GM12892 (cell line): ENCODE measurements at regions not wholly inside any gene's neighbourhood (a gene's known extent, or its start where the extent isn't known, plus 50 kb on each side); places are given as distances from the start of the nearest gene placed in this dataset.
A peak's percentile ranks its signal among the peaks of the same experiment; 100 is the strongest.

Source experiments
- DNase-seq: peaks from one replicate; pipeline ENCODE4 v3.0.0; 2011; ENCODE audit not compliant: insufficient read length
- FAIRE-seq: peaks from 2 replicates; lab custom pipeline; 2011; peaks lifted over from hg19 to GRCh38; lab: Jason Lieb, UNC
- POLR2A ChIP-seq: IDR thresholded peaks from 2 replicates; pipeline ENCODE4 v1.6.1; 2011; ENCODE audit warnings: low read depth, low read length, control low read depth
- POLR2AphosphoS5 ChIP-seq: IDR thresholded peaks from 2 replicates; pipeline ENCODE4 v1.6.1; 2011; ENCODE audit warnings: low read depth, low read length, control low read depth
- TAF1 ChIP-seq: IDR thresholded peaks from 2 replicates; pipeline ENCODE4 v1.6.1; 2011; ENCODE audit warnings: low read depth, mild to moderate bottlenecking, control low read depth, low read length, borderline replicate concordance

DNA sequence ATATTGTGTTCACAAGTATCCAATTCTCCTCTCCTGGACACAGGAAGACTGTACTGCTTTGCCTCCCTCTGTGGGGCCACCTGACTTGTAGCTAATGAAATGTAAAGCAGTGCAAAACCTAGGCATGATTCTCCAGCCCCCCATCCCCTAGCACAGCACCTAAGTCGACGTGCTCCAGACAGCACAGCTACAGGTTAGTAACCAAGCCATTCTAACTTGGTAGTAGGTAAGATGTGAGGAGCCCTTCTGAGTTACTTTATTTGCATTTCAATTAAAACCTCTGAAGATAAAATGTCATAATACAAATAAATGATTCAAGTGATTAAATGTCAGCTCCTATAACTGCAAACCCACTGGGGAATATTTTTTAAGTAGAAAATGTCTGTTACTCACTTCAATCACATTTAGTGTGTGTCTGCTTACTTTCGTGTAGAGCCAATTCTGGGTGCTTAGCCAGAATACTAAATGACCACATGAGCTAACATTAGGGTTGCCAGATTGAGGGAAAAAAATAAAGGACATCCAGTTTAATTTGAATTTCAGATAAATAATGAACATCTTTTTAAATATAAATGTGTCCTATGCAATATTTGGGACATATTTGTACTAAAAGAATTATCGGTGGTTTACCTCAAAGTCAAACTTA, 64.8 kb upstream of the HIF1A start:
- TF ChIP-seq POLR2A (no peak), POLR2AphosphoS5 (no peak), TAF1 (no peak)
- no peak for FAIRE-seq

GRCh38 chr14:61631045-61631687, 64.1 kb upstream of the HIF1A start:
- FAIRE-seq = no peak
- TF ChIP-seq POLR2AphosphoS5 (no peak), TAF1 (no peak), POLR2A (no peak)
- DNase-seq = no peak

More for the DNA sequence above, 64.8 kb upstream of the HIF1A start:
- no peak for DNase-seq

DNA sequence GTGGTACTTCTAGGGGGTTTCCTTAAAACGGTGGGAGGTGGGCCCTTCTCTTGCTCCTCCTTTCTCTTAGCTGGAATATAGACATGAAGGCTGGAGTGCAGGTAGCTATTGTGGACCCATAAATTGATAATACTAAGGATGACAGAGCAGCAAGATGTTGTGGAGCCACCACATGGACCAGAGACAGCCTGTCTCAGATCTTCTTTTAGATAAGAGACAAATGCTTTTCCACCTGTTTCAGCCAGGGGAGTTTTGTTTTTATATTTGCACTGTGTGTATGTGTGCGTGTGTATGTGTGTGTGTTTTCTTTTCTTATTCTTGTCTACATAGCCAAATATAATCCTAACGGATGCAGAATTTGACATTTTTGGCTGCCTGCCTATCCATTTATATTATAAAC, 62.9 kb upstream of the HIF1A start:
- FAIRE-seq (no peak), DNase-seq (no peak)
- TF ChIP-seq POLR2AphosphoS5 (no peak), POLR2A (no peak), TAF1 (no peak)

GRCh38 chr14:61632807-61633206, 62.5 kb upstream of the HIF1A start:
- TF ChIP-seq POLR2A = no peak
- TF ChIP-seq POLR2AphosphoS5 = no peak
- no peak for TF ChIP-seq TAF1
- FAIRE-seq (no peak), DNase-seq (no peak)

DNA sequence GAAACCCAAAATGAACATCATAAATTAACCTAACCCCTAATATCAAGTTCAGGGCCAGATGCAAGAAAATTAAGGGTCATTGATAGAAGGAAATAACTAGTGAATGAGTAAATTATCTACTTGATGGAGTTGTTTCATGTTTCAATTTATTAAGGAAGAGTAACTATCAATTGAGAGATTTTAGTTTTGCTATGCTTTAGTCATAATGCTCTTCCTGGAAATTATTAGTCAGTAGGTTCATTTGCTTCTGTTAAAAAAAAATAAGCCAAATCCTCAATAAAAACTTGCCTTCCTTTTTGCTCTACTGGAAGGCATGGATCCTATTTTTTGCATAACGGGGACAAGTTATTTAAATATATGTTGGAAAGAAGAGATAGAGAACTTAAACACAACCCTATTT, 59.0 kb upstream of the HIF1A start:
- peak; percentile 9 for FAIRE-seq
- no peak for DNase-seq
- TF ChIP-seq TAF1 = no peak
- TF ChIP-seq POLR2AphosphoS5 = no peak
- TF ChIP-seq POLR2A = no peak

GRCh38 chr14:61636779-61637178, 58.5 kb upstream of the HIF1A start:
- FAIRE-seq = no peak
- TF ChIP-seq TAF1 (no peak), POLR2A (no peak), POLR2AphosphoS5 (no peak)
- no peak for DNase-seq

DNA sequence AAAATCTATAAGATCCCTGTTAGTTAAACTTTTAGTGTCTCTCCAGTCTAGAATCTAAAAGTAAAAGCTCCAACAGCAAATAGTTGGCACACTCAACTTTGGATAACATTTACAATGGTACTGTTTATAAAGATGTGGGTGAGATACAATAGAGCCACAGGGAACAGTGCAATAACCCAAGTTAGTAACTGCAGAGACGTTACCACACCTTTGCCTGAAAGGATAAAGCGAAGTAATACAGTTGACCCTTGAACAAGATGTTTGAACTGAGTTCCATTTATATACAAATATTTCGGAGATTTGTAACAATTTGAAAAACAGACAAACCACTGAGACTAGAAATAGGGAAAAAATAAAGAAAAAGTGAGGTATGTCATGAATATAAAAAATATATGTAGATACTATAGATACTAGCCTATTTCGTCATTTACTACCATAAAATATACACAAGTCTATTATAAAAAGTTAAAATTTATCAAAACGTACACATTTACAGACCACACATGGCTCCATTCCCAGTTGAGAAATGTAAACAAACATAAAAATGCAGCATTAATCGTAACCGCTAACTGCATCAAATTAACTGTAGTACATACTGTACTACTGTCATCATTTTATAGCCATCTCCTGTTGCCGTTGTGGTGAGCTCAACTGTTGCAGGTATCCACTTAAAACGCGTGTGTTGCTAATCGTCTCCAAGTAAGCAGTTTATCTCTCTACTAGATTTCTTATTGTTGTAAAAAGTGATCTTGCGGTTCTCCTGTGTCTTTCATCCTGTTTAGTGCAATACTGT, 56.5 kb upstream of the HIF1A start:
- FAIRE-seq (no peak), DNase-seq (no peak)
- no peak for TF ChIP-seq POLR2A
- TF ChIP-seq POLR2AphosphoS5 = no peak
- TF ChIP-seq TAF1 = no peak

GRCh38 chr14:61640158-61641136, 54.9 kb upstream of the HIF1A start:
- FAIRE-seq (no peak), DNase-seq (no peak)
- TF ChIP-seq POLR2A = no peak

DNA sequence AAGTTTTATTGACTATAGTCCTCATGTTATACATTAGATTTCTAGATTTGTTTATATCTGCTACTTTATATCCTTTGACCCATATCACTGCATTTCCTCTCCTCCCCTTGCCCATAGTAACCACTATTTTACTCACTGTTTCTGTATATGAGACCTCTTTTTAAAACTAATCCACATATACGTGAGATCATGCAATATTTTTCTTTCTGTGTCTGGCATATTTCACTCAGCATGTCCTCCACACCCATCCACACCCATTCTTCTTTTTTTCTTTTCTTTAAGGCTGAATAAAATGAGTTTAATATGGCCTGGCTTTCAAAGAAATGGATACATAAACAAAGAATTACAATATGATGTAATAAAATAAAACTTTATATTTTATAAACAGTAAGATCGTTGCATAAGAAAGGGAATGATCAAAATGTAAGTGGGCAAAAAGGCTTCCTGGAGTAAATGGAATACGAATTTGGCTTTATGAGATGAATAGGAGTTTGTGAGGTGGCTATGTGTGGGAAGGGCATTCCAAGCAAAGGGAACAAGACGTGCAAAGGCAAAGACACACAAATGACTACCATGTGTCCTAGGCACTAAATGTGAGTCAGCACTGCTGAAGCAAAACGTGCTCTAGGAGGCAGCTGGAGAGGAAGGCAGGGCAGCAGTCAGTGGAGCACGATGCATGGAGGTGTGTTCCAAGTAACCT, 53.2 kb upstream of the HIF1A start:
- FAIRE-seq = no peak
- TF ChIP-seq TAF1 = no peak
- TF ChIP-seq POLR2A = no peak
- no peak for TF ChIP-seq POLR2AphosphoS5
- no peak for DNase-seq

DNA sequence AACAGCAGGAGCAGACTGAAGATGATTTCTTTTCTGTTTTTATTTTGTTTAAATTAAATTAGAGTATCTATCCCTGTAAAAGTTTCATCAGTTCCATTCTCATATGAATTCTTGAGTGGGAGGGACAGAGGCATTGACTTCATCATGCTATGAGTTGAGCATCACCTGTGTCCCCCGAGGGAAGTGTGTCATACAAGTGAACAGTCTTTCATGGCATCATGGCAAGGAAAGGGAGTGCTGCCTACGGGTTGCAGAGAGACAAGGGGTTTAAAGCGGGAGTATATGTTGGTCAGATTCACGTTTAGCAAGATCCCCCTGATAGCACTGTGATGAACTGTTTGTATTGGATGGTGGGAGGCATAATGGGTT, 52.7 kb upstream of the HIF1A start:
- TF ChIP-seq POLR2A (no peak), TAF1 (no peak), POLR2AphosphoS5 (no peak)
- FAIRE-seq = no peak
- no peak for DNase-seq
